ENCODE measurements at regions not wholly inside any gene's neighbourhood (a gene's known extent, or its start where the extent isn't known, plus 50 kb on each side); places are given as distances from the start of the nearest gene placed in this dataset.

DNA sequence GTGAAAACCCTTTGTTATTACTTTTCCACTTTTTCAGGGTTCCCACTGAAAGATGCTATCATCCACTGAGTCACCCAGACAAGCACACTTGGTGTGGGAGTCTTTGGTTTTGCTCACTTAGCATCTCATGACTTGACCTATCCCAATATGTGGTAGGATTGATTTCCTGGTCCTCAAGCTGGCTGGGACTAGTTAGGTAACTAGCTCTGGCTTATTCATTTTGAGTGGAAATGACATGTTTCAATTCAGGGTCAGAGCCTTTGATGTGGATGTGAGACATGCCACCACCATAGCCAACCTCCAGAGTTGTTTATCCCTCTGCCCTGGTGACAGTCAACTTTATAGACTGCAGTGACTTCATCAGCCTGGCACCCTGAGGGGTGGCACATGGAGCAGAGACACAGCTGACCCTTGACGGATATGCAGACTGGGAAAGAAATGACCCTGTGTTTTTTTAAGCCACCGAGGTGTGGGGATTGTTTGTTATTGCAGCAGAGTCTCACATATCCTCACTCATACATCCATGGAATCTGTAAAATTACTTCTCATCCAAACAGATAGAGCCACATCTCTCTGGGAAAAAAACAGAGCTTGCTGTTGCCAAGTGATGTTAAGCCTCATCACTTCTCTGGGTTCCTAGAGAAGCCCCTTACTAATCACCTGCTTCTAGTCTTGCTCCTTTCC lies 699.9 kb downstream of the MATN1 start:
- Histone ChIP-seq H3K36me3 (no peaks in the 10 kb centered on the region), H3K4me3 (no peak overlapping the region), H3K9me3 (peaks cover 0 to under 1% of the 10 kb centered on the region in 2 donors), H3K27ac (no peak overlapping the region), H3K27me3 (no peaks in the 10 kb centered on the region), H3K4me1 (ENCODE audit: insufficient read depth) (no peaks in the 10 kb centered on the region)
- intact Hi-C loops (cut with DNase I), result no loop called here
- DNase-seq, result no peak
- TF ChIP-seq POLR2A (IDR thresholded peaks at IDR 0.05) (no peak), EP300 (IDR thresholded peaks at IDR 0.05) (no peak)
- TF ChIP-seq, protein P1, sequence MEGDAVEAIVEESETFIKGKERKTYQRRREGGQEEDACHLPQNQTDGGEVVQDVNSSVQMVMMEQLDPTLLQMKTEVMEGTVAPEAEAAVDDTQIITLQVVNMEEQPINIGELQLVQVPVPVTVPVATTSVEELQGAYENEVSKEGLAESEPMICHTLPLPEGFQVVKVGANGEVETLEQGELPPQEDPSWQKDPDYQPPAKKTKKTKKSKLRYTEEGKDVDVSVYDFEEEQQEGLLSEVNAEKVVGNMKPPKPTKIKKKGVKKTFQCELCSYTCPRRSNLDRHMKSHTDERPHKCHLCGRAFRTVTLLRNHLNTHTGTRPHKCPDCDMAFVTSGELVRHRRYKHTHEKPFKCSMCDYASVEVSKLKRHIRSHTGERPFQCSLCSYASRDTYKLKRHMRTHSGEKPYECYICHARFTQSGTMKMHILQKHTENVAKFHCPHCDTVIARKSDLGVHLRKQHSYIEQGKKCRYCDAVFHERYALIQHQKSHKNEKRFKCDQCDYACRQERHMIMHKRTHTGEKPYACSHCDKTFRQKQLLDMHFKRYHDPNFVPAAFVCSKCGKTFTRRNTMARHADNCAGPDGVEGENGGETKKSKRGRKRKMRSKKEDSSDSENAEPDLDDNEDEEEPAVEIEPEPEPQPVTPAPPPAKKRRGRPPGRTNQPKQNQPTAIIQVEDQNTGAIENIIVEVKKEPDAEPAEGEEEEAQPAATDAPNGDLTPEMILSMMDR (IDR thresholded peaks at IDR 0.05), result no peak
- 84 to 93% (median 88%) methylated on average over 2 of the region's 2 CpGs for WGBS, 3 donors

DNA sequence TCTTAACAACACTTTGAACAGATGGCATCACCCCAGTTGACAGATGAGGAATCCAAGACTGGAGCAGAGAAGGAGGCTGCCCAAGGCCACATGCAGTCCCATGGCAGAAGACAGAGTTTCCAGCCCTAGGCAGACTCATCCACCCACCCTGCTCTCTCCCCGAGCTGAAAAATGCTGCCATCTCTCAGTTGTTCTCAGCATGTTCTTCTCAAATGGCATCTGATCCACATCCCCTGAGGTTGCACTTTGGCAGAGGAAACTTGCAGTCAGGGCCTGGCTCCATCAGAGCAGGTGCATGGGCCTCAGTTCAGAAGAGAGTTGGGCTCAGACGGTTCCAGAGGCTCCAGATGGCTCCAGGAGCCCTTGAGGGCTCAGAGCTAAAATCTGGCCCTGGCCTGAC lies 709.4 kb downstream of the MATN1 start:
- Histone ChIP-seq H3K9me3 (peaks cover 0 to 3% of the 10 kb centered on the region in 2 donors), H3K27ac (no peak overlapping the region), H3K36me3 (no peaks in the 10 kb centered on the region), H3K4me3 (no peak overlapping the region), H3K27me3 (no peaks in the 10 kb centered on the region), H3K4me1 (ENCODE audit: insufficient read depth) (no peaks in the 10 kb centered on the region)
- intact Hi-C loops (cut with DNase I), result no loop called here
- no peak for DNase-seq
- TF ChIP-seq, protein P1 (IDR thresholded peaks at IDR 0.05), result no peak
- TF ChIP-seq POLR2A (IDR thresholded peaks at IDR 0.05), result no peak
- no peak for TF ChIP-seq EP300 (IDR thresholded peaks at IDR 0.05)
- 38 to 53% (median 51%) methylated on average over 2 of the region's 2 CpGs for WGBS, 3 donors

DNA sequence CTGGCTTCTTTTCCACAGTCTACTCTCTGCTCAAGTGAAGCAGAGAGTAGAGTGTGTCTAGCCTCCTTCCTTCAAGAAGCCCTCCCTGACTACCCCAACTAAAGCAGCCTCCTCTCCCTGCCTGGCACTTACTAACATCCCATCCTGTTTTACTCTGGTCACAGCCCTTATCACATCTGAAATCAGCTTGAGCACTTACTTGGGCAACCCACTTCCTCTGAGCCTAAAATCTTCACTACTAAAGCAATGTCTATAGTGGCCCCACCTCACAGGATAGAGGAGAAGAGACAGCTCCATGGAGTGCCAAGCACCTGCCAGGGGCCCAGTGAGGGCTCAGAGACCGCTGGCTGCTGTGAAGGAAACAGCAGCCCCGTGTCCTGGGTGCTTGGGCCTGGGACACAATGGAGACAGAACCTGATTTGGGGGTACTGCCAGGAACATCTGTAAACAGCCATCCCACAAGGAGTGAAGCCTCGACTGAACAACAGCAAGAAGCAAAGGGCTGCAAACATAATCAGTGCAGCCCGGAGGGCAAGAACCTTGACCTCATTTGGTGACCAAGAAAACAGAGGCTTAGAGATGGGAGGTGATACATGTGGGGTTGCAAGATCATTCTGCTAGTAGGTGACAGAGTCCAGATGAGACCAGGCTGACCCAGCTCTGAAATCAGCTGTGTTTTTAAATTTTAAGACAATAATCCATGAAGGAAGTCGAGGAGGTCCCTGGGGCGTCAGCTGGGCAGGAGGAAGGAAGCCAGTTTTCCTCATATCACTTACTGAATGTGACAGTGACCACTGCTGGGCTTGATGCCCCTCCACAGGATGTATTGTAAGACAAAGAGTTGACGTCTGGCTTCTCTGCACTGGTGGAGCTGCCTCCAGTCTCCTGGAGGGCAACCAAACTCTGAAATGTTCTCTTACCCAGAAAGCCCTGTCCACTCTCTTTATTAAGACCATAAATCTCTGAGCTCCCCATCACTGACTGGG lies 710.6 kb downstream of the MATN1 start:
- intact Hi-C loops (cut with DNase I), result no loop called here
- Histone ChIP-seq H3K4me1 (ENCODE audit: insufficient read depth) (no peaks in the 10 kb centered on the region), H3K27me3 (no peaks in the 10 kb centered on the region), H3K9me3 (no peaks in the 10 kb centered on the region), H3K36me3 (no peaks in the 10 kb centered on the region), H3K27ac (no peak overlapping the region), H3K4me3 (no peak overlapping the region)
- TF ChIP-seq EP300 (IDR thresholded peaks at IDR 0.05) (no peak), POLR2A (IDR thresholded peaks at IDR 0.05) (no peak)
- TF ChIP-seq, protein P1 (IDR thresholded peaks at IDR 0.05), result no peak
- 42 to 49% (median 43%) methylated on average over 7 of the region's 7 CpGs for WGBS, 3 donors
- DNase-seq, result no peak

DNA sequence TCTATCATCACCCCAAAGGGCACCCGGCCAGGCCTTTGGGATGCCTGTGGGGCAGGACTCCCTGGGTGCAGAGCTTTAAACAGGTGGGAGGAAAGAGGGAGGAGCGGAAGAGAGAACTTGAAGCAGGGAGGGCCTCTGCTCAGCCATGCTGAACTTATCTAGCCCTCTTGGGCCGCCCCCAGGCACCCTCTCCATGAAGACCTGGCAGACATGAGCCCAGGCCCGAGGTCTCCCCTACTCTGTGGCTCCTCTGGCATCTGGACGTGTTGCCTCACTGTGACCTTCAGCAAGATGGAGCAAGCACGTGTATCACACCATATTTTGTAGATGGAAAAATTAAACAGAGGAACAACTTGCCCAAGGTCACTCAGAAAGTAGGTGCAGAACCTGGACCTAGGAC lies 711.4 kb downstream of the MATN1 start:
- H3K27ac ChIP-seq, result no peak overlapping the region
- WGBS, 3 donors, result 40 to 46% (median 41%) methylated on average over 6 of the region's 6 CpGs
- H3K36me3 ChIP-seq, result no peaks in the 10 kb centered on the region
- H3K4me1 ChIP-seq (ENCODE audit: insufficient read depth), result no peaks in the 10 kb centered on the region
- no peak overlapping the region for H3K4me3 ChIP-seq
- H3K27me3 ChIP-seq, result no peaks in the 10 kb centered on the region
- intact Hi-C loops (cut with DNase I), result no loop called here
- TF ChIP-seq, protein P1 (IDR thresholded peaks at IDR 0.05), result no peak
- TF ChIP-seq EP300 (IDR thresholded peaks at IDR 0.05) (no peak), POLR2A (IDR thresholded peaks at IDR 0.05) (no peak)
- no peak for DNase-seq
- no peaks in the 10 kb centered on the region for H3K9me3 ChIP-seq

Measured in ovary (tissue), 7 donors.